Central memory CD8-positive, alpha-beta T cell (primary cell): ENCODE measurements at regions not wholly inside any gene's neighbourhood (a gene's known extent, or its start where the extent isn't known, plus 50 kb on each side); places are given as distances from the start of the nearest gene placed in this dataset.

Experiments used
- ATAC-seq: fragments of 150-1000 bp; cut with Tn5 transposase; replicated peaks from 2 replicates; pipeline ENCODE4 v1.10.0; 2022; ENCODE audit warnings: mild to moderate bottlenecking, moderate FRiP score, moderate number of reproducible peaks; ENCODE audit not compliant: poor library complexity, severe bottlenecking; ENCODE audit errors: extremely low read depth
- DNase-seq, 2 donors: peaks; one replicate each; pipeline ENCODE4 v3.0.0; 2021; ENCODE audit warnings: low spot score in 2 of 2
- H3K27ac Mint-ChIP-seq: one replicate; pipeline ENCODE4 v1.8.0; 2022; ENCODE audit warnings: low read depth, mild to moderate bottlenecking, moderate library complexity, mixed read lengths
- H3K27me3 Mint-ChIP-seq: one replicate; pipeline ENCODE4 v1.8.0; 2022; ENCODE audit warnings: mixed read lengths
- H3K36me3 Mint-ChIP-seq: one replicate; pipeline ENCODE4 v1.8.0; 2022; ENCODE audit warnings: mild to moderate bottlenecking, moderate library complexity, mixed read lengths; ENCODE audit not compliant: insufficient read depth
- H3K4me1 Mint-ChIP-seq: one replicate; pipeline ENCODE4 v1.8.0; 2022; ENCODE audit warnings: mixed read lengths
- H3K4me3 Mint-ChIP-seq: one replicate; pipeline ENCODE4 v1.8.0; 2022; ENCODE audit warnings: mild to moderate bottlenecking, moderate library complexity, mixed read lengths
- H3K9me3 Mint-ChIP-seq: one replicate; pipeline ENCODE4 v1.8.0; 2022; ENCODE audit warnings: mixed read lengths

DNA sequence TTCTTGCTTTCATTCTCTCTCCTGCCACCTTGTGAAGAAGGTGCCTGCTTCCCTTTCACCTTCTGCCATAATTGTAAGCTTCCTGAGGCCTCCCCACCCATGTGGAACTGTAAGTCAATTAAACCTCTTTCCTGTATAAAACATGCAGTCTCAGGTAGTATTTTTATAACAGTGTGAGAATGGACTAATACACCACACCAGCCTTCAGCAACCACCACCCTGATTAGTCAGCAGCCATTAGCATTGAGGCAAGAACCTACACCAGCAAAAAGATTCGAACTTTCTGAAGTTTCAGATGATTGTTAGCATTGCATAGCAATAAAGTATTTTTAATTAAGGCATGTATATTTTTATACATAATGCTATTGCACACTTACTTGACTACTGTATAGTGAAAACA is 980.2 kb downstream of the EFNA5 start:
- H3K27me3 Mint-ChIP-seq = no peaks in the 10 kb centered on the region
- H3K4me1 Mint-ChIP-seq = no peaks in the 10 kb centered on the region

DNA sequence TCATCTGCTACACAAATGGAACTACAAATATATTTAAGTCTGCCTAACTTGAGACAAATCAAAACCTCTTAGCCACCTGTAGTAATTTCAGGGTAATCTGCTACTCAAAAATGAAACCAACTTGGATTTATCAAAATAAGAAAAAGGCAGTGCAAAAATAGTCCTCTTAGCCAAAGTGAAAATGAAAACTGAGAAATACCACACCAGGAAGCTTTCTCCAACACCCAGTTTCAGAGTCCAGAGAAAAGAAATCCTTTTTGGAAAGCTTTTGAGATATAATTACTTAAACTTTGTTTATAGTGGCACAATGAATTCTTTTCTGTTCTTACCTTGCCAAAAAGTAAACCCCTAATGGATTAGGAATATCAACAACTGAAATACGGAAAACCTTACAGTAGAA is 990.4 kb downstream of the EFNA5 start:
- Mint-ChIP-seq H3K4me1 (no peaks in the 10 kb centered on the region), H3K9me3 (no peaks in the 10 kb centered on the region), H3K4me3 (no peak overlapping the region), H3K27me3 (no peaks in the 10 kb centered on the region), H3K36me3 (no peaks in the 10 kb centered on the region), H3K27ac (no peak overlapping the region)
- no peak for DNase-seq
- no peak for ATAC-seq

More for the DNA sequence above, 980.2 kb downstream of the EFNA5 start:
- no peak for DNase-seq
- ATAC-seq = no peak
- no peak overlapping the region for H3K4me3 Mint-ChIP-seq
- no peak overlapping the region for H3K27ac Mint-ChIP-seq
- H3K36me3 Mint-ChIP-seq = peaks cover 2% of the 10 kb centered on the region
- H3K9me3 Mint-ChIP-seq = no peaks in the 10 kb centered on the region

DNA sequence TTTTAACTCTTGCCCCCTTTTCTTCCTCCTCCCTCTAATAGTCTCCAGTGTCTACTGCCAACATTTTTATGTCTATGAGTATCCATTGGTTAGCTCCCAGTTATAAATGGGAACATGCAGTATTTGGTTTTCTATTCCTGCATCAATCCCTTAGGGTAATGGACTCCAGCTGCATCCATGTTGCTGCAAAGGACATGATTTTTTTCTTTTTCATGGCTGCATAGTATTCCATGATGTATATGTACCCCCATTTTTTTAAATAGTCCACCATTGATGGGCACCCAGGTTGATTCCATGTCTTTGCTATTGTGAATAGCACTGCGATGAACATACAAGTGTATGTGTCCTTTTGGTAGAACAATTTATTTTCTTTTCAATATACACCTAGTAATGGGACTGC is 993.7 kb downstream of the EFNA5 start:
- no peak for DNase-seq
- H3K4me1 Mint-ChIP-seq = no peaks in the 10 kb centered on the region
- H3K27me3 Mint-ChIP-seq = no peaks in the 10 kb centered on the region
- ATAC-seq = no peak
- no peak overlapping the region for H3K27ac Mint-ChIP-seq
- no peaks in the 10 kb centered on the region for H3K36me3 Mint-ChIP-seq
- H3K9me3 Mint-ChIP-seq = no peaks in the 10 kb centered on the region
- no peak overlapping the region for H3K4me3 Mint-ChIP-seq

DNA sequence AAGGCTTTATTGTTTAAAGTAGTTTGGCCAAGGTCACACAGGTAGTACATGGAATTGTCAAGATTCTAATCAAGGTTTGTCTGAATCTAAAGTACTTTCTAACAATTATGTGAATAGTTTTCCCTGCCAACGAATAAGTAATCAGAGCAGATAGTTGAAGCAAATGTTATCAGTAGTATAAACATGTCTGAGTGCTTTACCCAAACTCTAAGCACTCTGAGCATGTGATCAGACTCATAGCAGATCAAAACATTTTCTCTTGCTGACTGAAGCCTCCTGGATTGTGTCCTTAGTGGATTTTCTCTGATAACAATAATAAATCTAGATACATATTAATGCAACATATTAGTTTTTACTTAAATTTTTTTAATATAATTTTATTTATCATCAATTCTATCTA is 995.0 kb downstream of the EFNA5 start:
- Mint-ChIP-seq H3K27me3 (no peaks in the 10 kb centered on the region), H3K4me3 (no peak overlapping the region), H3K36me3 (no peaks in the 10 kb centered on the region), H3K27ac (no peak overlapping the region), H3K9me3 (no peaks in the 10 kb centered on the region), H3K4me1 (no peaks in the 10 kb centered on the region)
- DNase-seq (no peak), ATAC-seq (no peak)

DNA sequence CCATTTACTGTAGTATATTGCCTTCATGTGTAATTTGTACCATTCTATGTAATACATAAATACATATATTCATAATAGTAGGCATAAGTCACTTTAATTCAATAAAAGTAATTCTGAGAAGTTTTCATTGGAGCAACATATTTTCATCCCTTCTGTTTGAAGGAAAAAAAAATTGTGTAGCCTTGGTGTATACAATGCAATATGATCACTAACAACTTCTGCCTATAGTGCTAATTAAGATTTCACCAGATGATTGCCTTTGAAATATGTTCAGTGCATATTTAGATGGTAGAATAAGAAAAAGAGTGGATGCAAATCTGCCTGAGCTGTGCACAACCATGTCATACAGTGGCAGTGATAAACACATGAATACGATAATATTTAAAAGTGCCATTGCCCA is 996.8 kb downstream of the EFNA5 start:
- DNase-seq = no peak
- no peak overlapping the region for H3K4me3 Mint-ChIP-seq
- no peak overlapping the region for H3K27ac Mint-ChIP-seq
- no peaks in the 10 kb centered on the region for H3K9me3 Mint-ChIP-seq
- H3K27me3 Mint-ChIP-seq = no peaks in the 10 kb centered on the region
- no peaks in the 10 kb centered on the region for H3K4me1 Mint-ChIP-seq
- H3K36me3 Mint-ChIP-seq = no peaks in the 10 kb centered on the region
- no peak for ATAC-seq

DNA sequence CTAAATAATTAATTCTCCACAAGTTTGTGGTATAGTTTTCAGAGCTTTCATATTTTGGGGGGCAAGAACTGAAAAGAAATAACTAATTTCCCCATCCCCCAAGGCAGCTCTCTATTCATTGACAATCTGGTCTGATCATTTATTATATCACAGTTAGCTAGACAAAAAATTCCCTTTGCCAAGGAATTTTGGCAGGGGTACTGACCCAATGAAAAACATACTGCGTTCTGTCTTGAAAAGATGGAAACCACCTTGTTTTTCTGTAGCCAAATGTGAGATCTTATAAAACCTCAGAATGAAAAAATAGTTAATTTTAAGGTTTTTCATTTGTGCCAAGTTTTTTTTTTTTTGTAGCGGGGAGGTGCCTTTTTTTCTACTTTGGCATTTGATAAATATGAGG is 1008.9 kb downstream of the EFNA5 start:
- ATAC-seq (no peak), DNase-seq (no peak)
- no peak overlapping the region for H3K27ac Mint-ChIP-seq
- H3K9me3 Mint-ChIP-seq = peaks cover 6% of the 10 kb centered on the region
- H3K4me1 Mint-ChIP-seq = no peaks in the 10 kb centered on the region
- no peak overlapping the region for H3K4me3 Mint-ChIP-seq
- no peaks in the 10 kb centered on the region for H3K27me3 Mint-ChIP-seq
- H3K36me3 Mint-ChIP-seq = no peaks in the 10 kb centered on the region

DNA sequence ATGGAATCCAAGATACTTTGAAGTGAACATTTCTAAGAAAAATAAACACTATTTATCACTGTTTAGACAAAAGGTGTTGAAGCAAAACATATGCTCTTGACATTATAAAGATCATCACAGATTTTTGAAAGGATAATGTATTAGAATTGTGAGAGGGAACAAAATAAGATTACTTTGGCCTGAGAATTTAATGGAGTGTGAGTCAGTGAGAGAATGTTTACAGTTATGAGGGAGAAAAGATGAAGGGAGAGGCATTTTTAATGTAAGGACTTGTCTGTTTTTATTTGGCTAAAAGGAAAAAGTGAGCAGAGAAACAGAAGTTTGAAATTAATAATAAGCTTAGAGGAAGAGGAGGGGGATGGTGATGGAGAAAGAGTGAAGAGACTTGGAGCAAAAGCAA is 1010.1 kb downstream of the EFNA5 start:
- no peak for ATAC-seq
- H3K4me1 Mint-ChIP-seq = no peaks in the 10 kb centered on the region
- no peaks in the 10 kb centered on the region for H3K36me3 Mint-ChIP-seq

DNA sequence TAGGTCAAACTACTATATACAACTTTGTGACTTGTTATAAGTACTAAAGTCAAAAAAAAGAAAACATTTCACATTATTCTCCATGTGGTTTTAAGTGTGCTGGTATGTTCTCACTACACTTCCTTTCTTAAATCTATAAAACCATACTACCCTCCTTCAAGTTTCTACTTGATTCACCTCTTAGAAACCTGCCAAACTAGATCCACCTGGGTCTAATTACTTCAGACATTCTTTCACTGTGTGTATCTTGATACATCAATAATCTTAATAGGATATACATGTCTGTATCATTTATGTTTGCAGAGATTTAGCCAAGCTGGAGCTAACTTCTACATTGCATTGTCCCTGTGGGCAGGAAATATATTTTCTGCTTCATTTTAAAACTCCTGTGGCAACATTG is 1012.6 kb downstream of the EFNA5 start:
- Mint-ChIP-seq H3K4me1 (no peaks in the 10 kb centered on the region), H3K9me3 (peaks cover 15% of the 10 kb centered on the region), H3K27me3 (no peaks in the 10 kb centered on the region), H3K4me3 (no peak overlapping the region), H3K36me3 (no peaks in the 10 kb centered on the region), H3K27ac (no peak overlapping the region)
- DNase-seq (no peak), ATAC-seq (no peak)

More for the DNA sequence above, 1010.1 kb downstream of the EFNA5 start:
- Mint-ChIP-seq H3K27ac (no peak overlapping the region), H3K4me3 (no peak overlapping the region), H3K27me3 (no peaks in the 10 kb centered on the region), H3K9me3 (peaks cover 6% of the 10 kb centered on the region)
- no peak for DNase-seq

DNA sequence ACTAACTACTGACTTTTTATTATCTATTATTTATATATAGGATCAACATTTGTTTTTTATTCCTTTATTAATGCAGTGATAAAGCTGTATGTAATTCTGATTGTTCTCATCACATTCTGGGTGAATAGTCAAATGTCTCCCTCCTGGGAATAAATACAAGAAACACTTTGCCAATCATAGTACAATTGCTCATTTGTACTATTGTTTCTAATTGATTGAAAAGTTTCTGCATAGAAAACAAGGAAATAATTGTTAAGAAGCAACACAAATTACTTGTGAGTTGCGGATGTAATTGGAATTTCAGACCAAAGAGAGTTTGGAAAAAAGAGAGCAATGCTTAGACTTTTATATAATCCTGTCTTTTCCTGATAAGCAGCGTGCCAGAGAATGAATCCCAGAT is 1013.9 kb downstream of the EFNA5 start:
- peaks cover 2% of the 10 kb centered on the region for H3K36me3 Mint-ChIP-seq
- ATAC-seq (no peak), DNase-seq (no peak)
- no peak overlapping the region for H3K27ac Mint-ChIP-seq
- H3K27me3 Mint-ChIP-seq = no peaks in the 10 kb centered on the region
- H3K9me3 Mint-ChIP-seq = peaks cover 23% of the 10 kb centered on the region
- H3K4me3 Mint-ChIP-seq = no peak overlapping the region
- no peaks in the 10 kb centered on the region for H3K4me1 Mint-ChIP-seq

DNA sequence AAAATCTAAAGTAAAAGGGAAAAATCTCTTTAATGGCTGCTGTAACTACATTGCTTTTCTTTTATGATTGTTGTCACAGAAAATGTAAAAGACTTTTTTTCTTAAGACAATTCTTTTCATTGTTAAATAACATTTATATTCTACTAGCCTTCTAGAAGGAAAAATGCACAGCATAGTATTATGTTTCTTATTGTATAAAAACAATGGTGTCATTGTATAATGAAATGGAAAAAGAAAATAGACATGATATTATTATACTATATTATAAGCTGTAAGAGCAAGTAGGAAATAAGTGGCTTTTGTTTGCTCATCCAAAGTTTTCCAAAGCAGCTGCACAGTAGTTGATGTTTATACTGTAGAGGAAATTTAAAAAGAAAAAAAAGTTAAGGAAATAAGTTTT is 1021.7 kb downstream of the EFNA5 start:
- Mint-ChIP-seq H3K27ac (no peak overlapping the region), H3K9me3 (peaks cover 12% of the 10 kb centered on the region), H3K4me1 (no peaks in the 10 kb centered on the region), H3K36me3 (peaks cover 2% of the 10 kb centered on the region), H3K27me3 (no peaks in the 10 kb centered on the region), H3K4me3 (no peak overlapping the region)
- DNase-seq = no peak
- no peak for ATAC-seq

DNA sequence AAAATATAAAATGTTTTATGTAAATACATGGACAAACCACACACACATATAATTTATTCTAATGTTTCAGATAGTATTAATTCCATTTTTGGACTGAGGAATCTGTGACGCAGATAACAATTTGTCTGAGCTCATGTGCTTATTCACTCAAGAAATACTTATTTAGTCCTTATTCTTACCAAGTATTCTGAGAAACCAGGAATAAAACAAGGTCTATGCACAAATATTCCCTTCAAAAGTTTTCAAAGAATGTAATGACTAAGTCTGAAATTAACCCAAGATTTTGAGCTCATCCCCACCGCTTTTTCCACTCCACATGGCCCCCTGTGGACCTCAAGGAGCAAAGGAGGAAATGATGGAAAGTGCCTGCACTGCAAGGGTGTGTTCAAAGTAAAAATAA is 1022.3 kb downstream of the EFNA5 start:
- no peak for ATAC-seq
- H3K27ac Mint-ChIP-seq = no peak overlapping the region
- H3K9me3 Mint-ChIP-seq = peaks cover 9% of the 10 kb centered on the region
- peaks cover 2% of the 10 kb centered on the region for H3K36me3 Mint-ChIP-seq
- H3K27me3 Mint-ChIP-seq = no peaks in the 10 kb centered on the region
- H3K4me3 Mint-ChIP-seq = no peak overlapping the region
- no peaks in the 10 kb centered on the region for H3K4me1 Mint-ChIP-seq
- no peak for DNase-seq

DNA sequence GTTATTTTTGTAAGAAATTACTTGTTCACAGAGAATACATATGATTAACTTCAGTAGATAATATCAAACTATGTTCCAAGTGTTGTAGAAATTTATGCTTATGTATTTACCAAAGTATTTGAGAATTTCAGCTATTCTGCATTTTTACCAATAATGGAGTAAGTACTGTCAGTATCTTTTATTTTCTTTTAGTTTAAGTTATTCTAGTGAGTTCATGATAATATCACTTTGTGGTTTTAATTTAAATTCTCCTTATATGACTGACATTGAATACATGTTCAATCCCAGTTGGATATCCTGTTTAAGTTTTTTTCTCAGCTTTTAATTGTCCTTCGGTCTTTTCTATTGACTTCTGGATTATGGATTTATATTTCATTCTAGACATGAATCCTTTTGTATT is 1024.6 kb downstream of the EFNA5 start:
- Mint-ChIP-seq H3K27ac (no peak overlapping the region), H3K4me1 (no peaks in the 10 kb centered on the region), H3K9me3 (no peaks in the 10 kb centered on the region), H3K4me3 (no peak overlapping the region), H3K36me3 (no peaks in the 10 kb centered on the region), H3K27me3 (no peaks in the 10 kb centered on the region)
- ATAC-seq (no peak), DNase-seq (no peak)

DNA sequence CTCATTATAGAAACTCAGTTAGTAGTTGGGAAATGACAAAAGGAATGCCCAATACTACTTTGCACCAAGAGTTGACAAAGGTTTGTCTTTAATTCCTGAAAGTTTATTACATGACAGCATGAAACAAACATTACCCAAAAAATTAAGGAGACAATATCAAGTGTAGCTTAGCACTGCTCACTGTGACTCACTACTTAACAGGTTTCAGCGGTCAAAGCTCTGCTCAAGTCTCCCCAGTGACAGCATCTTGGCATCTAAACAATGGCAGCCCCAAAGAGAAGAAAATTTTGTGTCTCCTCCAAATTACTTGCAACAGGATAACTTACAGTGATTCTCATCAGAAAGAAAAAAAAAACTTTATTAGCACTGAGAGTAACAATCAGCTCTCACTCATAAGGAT is 1030.2 kb downstream of the EFNA5 start:
- no peaks in the 10 kb centered on the region for H3K27me3 Mint-ChIP-seq
- H3K27ac Mint-ChIP-seq = no peak overlapping the region
- no peak for ATAC-seq
- H3K4me1 Mint-ChIP-seq = no peaks in the 10 kb centered on the region
- no peak for DNase-seq
- H3K4me3 Mint-ChIP-seq = no peak overlapping the region
- H3K36me3 Mint-ChIP-seq = no peaks in the 10 kb centered on the region
- H3K9me3 Mint-ChIP-seq = peaks cover 10% of the 10 kb centered on the region

DNA sequence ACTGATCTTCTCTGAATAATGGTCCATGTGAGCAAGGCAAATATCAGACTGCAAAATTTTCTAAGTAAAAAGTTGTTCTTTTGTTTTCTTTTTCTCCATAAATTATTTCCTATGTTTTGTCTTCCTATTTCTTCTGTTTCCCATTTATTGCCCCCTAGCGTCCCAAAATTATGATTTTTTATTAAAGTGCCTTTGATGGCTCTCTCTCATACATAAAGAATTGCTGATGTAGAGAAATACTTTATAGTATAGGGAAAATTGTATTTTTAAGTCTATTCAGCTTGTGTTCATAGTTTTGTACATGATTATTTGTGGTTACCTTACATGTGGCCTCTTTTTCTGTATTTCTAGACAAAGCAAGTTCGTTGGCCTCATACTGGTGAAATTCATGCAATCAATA is 1031.2 kb downstream of the EFNA5 start:
- no peaks in the 10 kb centered on the region for H3K36me3 Mint-ChIP-seq
- no peak overlapping the region for H3K4me3 Mint-ChIP-seq
- DNase-seq (no peak), ATAC-seq (no peak)
- peaks cover 10% of the 10 kb centered on the region for H3K9me3 Mint-ChIP-seq
- H3K4me1 Mint-ChIP-seq = no peaks in the 10 kb centered on the region
- H3K27ac Mint-ChIP-seq = no peak overlapping the region
- H3K27me3 Mint-ChIP-seq = no peaks in the 10 kb centered on the region
